Mesendoderm (in vitro differentiated cells): ENCODE measurements at regions not wholly inside any gene's neighbourhood (a gene's known extent, or its start where the extent isn't known, plus 50 kb on each side); places are given as distances from the start of the nearest gene placed in this dataset.

Experiments used
- DNase-seq: peaks from one replicate; pipeline ENCODE4 v3.0.0; 2013
- H2AK5ac ChIP-seq: 2 replicates; pipeline ENCODE4 v1.6.1; 2013; ENCODE audit warnings: low read length, inconsistent platforms
- H2BK120ac ChIP-seq: 2 replicates; pipeline ENCODE4 v1.6.1; 2013; ENCODE audit warnings: low read depth, mild to moderate bottlenecking, low read length, moderate library complexity, mixed read lengths
- H2BK15ac ChIP-seq: replicated peaks from 2 replicates; pipeline ENCODE4 v1.6.1; 2013; ENCODE audit warnings: low read depth, mild to moderate bottlenecking, moderate library complexity
- H2BK5ac ChIP-seq: 2 replicates; pipeline ENCODE4 v1.6.1; 2013; ENCODE audit warnings: low read length, inconsistent platforms
- H3K18ac ChIP-seq: 2 replicates; pipeline ENCODE4 v1.6.1; 2013; ENCODE audit warnings: mild to moderate bottlenecking, low read length, mixed read lengths
- H3K23ac ChIP-seq: one replicate; pipeline ENCODE4 v1.6.1; 2013; ENCODE audit warnings: low read length
- H3K27ac ChIP-seq: 2 replicates; pipeline ENCODE4 v1.5.1; 2013; ENCODE audit warnings: low read depth, mild to moderate bottlenecking, inconsistent platforms, low read length, moderate library complexity
- H3K27me3 ChIP-seq: 2 replicates; pipeline ENCODE4 v1.6.1; 2013; ENCODE audit warnings: low read length, control low read depth, mild to moderate bottlenecking, inconsistent platforms; ENCODE audit not compliant: insufficient read depth, poor library complexity
- H3K36me3 ChIP-seq: 2 replicates; pipeline ENCODE4 v1.6.1; 2013; ENCODE audit warnings: low read length, inconsistent platforms; ENCODE audit not compliant: control insufficient read depth, insufficient read depth
- H3K4ac ChIP-seq: one replicate; pipeline ENCODE4 v1.6.1; 2013; ENCODE audit warnings: low read depth, mild to moderate bottlenecking, low read length, moderate library complexity
- H3K4me1 ChIP-seq: 2 replicates; pipeline ENCODE4 v1.6.1; 2013; ENCODE audit warnings: low read depth, low read length, inconsistent platforms; ENCODE audit not compliant: control insufficient read depth
- H3K4me2 ChIP-seq: 2 replicates; pipeline ENCODE4 v1.6.1; 2013; ENCODE audit warnings: low read length
- H3K4me3 ChIP-seq: 2 replicates; pipeline ENCODE4 v1.5.1; 2013; ENCODE audit warnings: mild to moderate bottlenecking, low read length
- H3K56ac ChIP-seq: one replicate; pipeline ENCODE4 v1.6.1; 2013; ENCODE audit warnings: low read length
- H3K79me1 ChIP-seq: 2 replicates; pipeline ENCODE4 v1.6.1; 2013; ENCODE audit warnings: low read length, inconsistent platforms
- H3K79me2 ChIP-seq: 2 replicates; pipeline ENCODE4 v1.6.1; 2013; ENCODE audit warnings: mild to moderate bottlenecking, low read length; ENCODE audit not compliant: control insufficient read depth, insufficient read depth
- H3K9ac ChIP-seq: 2 replicates; pipeline ENCODE4 v1.6.1; 2013; ENCODE audit warnings: low read length, inconsistent platforms
- H4K5ac ChIP-seq: one replicate; pipeline ENCODE4 v1.6.1; 2013; ENCODE audit warnings: low read length
- H4K8ac ChIP-seq: one replicate; pipeline ENCODE4 v1.6.1; 2013; ENCODE audit warnings: low read depth, mild to moderate bottlenecking, control low read depth, low read length, moderate library complexity
- WGBS: extraction: QIAGEN DNeasy Blood & Tissue Kit; methylation state at CpG from one replicate; pipeline ENCODE4 v1.1.7; 2013; ENCODE audit warnings: low lambda C conversion rate, missing lambda C conversion rate; ENCODE audit not compliant: insufficient coverage; ENCODE audit errors: extremely low coverage; 5-methylcytosine and 5-hydroxymethylcytosine counted together

DNA sequence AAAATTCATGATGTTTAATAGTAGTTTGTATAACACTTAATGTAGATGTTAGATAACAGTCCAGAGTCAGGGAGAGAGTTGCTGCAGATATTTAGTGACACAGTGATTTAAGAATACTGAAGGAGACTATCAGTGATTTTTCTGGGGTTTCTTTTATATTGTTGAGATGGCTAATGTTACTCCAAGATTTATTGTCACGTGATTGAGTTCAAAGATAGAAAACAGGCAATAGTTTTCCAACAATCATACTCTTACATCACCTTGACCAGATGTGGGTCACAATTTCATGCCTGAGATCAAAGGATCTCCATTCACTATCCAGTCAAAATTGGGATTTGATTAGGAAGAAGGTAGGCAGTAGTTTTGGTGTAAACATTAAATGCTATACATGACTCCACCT is 580.0 kb upstream of the ARRDC3 start:
- H3K56ac ChIP-seq, result no peak overlapping the region
- H3K23ac ChIP-seq, result no peak overlapping the region
- no peak overlapping the region for H4K8ac ChIP-seq
- H3K27ac ChIP-seq, result no peak overlapping the region
- no peaks in the 10 kb centered on the region for H3K4me1 ChIP-seq
- H3K27me3 ChIP-seq, result no peaks in the 10 kb centered on the region
- H3K4me2 ChIP-seq, result no peak overlapping the region
- WGBS, result no CpG with 5 or more reads among the region's 1 CpG
- H2AK5ac ChIP-seq, result no peak overlapping the region
- no peaks in the 10 kb centered on the region for H3K79me1 ChIP-seq
- no peak overlapping the region for H3K18ac ChIP-seq
- no peaks in the 10 kb centered on the region for H3K36me3 ChIP-seq
- H3K9ac ChIP-seq, result no peak overlapping the region
- no peaks in the 10 kb centered on the region for H3K79me2 ChIP-seq
- no peak overlapping the region for H3K4ac ChIP-seq
- H2BK5ac ChIP-seq, result no peak overlapping the region
- no peak overlapping the region for H4K5ac ChIP-seq
- DNase-seq, result no peak
- H3K4me3 ChIP-seq, result no peak overlapping the region
- no peak overlapping the region for H2BK120ac ChIP-seq
- no peak overlapping the region for H2BK15ac ChIP-seq

DNA sequence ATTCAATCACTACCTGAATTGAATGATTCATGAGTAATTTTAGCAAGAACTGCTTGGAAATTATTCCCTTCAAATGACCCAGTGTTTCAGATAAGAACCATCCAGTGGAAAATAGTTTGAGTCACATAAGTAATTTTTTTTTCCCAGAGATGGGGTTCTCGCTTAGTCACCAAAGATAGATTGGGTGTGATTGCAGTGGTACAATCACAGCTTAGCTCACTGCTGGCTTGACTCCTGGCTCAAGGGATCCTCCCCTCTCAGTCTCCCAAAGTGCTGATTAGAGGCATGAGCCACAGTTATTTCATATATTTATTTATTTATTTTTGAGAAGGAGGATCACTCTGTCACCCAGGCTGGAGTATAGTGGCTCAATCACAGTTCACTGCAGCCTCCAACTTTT is 574.5 kb upstream of the ARRDC3 start:
- H3K36me3 ChIP-seq, result no peaks in the 10 kb centered on the region
- H2AK5ac ChIP-seq, result no peak overlapping the region
- no peaks in the 10 kb centered on the region for H3K79me2 ChIP-seq
- WGBS, result no CpG with 5 or more reads among the region's 1 CpG
- H2BK5ac ChIP-seq, result no peak overlapping the region
- no peak overlapping the region for H3K4me2 ChIP-seq
- H3K4ac ChIP-seq, result no peak overlapping the region
- peak; percentile 4 for DNase-seq
- H3K9ac ChIP-seq, result no peak overlapping the region
- H3K27me3 ChIP-seq, result no peaks in the 10 kb centered on the region
- H3K56ac ChIP-seq, result no peak overlapping the region
- H3K27ac ChIP-seq, result no peak overlapping the region
- H3K79me1 ChIP-seq, result no peaks in the 10 kb centered on the region
- no peak overlapping the region for H4K8ac ChIP-seq
- H3K4me3 ChIP-seq, result no peak overlapping the region
- H2BK120ac ChIP-seq, result no peak overlapping the region
- no peak overlapping the region for H2BK15ac ChIP-seq
- no peak overlapping the region for H3K18ac ChIP-seq
- no peak overlapping the region for H3K23ac ChIP-seq
- no peaks in the 10 kb centered on the region for H3K4me1 ChIP-seq
- no peak overlapping the region for H4K5ac ChIP-seq

DNA sequence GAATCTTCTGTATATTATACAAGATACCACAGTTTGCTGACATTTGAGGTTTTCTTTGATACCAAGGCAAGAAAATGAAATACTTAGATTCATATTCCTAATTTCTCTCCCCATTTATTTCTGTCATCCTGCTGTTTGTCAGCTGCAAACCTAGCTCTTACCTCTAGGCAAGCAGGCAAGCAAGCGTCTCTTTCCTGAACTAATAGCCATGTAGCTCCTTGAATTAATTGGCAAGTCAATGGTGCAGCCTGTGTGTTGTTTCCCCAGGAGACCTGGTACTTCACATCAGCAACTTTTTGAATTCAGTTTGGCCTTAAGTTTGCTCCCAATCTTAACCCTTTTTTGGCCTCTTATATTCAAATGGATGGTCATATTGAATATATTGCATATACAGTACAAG is 573.6 kb upstream of the ARRDC3 start:
- Histone ChIP-seq H3K56ac (no peak overlapping the region), H3K4me1 (no peaks in the 10 kb centered on the region), H3K27me3 (no peaks in the 10 kb centered on the region), H3K9ac (no peak overlapping the region), H3K27ac (no peak overlapping the region), H3K36me3 (no peaks in the 10 kb centered on the region), H2BK15ac (no peak overlapping the region), H2BK5ac (no peak overlapping the region), H4K5ac (no peak overlapping the region), H3K4ac (no peak overlapping the region), H2BK120ac (no peak overlapping the region), H3K79me1 (no peaks in the 10 kb centered on the region), H3K23ac (no peak overlapping the region), H4K8ac (no peak overlapping the region), H3K4me3 (no peak overlapping the region), H3K18ac (no peak overlapping the region), H3K4me2 (no peak overlapping the region), H3K79me2 (no peaks in the 10 kb centered on the region), H2AK5ac (no peak overlapping the region)
- peak; percentile 38 for DNase-seq
- no CpG with 5 or more reads among the region's 1 CpG for WGBS

DNA sequence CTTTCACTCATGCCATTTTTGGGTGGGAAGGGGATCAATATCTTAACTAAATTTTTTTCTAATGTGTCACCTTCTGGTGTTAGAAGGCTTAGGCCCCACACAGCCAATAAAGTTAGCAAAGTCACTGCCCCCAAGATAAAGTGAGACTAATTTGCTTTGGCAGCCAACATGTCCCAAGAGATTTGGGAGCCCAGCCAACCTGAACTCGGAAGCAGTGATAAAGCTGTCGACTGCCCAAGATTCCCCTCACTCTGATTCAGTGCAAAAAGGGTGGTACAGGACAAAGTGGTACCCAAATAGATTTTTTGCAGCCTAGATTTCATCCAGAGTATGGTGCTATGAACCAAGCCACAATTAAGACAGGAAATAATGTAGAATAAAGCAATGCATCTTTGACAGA is 572.5 kb upstream of the ARRDC3 start:
- Histone ChIP-seq H3K9ac (no peak overlapping the region), H3K27me3 (no peaks in the 10 kb centered on the region), H3K79me2 (no peaks in the 10 kb centered on the region), H3K18ac (no peak overlapping the region), H3K4me2 (no peak overlapping the region), H3K79me1 (no peaks in the 10 kb centered on the region), H3K56ac (no peak overlapping the region), H3K4me3 (no peak overlapping the region), H3K23ac (no peak overlapping the region), H2BK120ac (no peak overlapping the region), H3K36me3 (no peaks in the 10 kb centered on the region), H2BK5ac (no peak overlapping the region), H3K4ac (no peak overlapping the region), H4K8ac (no peak overlapping the region), H2AK5ac (no peak overlapping the region), H2BK15ac (no peak overlapping the region), H3K4me1 (no peaks in the 10 kb centered on the region), H3K27ac (no peak overlapping the region), H4K5ac (no peak overlapping the region)
- WGBS, result no CpG with 5 or more reads among the region's 2 CpGs
- DNase-seq, result peak; percentile 43

DNA sequence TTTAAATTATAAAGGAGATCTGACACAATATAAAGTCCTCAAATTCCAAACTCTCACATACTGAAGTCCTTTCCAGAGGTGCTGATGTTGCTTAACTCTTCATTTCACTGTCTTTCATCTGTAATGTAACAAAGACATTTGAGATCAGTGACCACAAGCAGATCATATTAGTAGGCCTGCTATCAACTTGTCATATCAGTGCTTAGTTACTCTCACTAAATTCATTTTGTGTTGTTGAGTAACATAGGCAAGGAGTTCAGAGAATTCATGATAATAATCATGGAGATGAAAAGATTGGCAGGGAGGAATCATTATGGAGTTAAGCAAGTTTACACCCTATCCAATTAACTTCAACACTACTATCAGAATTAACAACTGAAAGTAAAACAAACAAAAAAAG is 571.0 kb upstream of the ARRDC3 start:
- no peak overlapping the region for H4K5ac ChIP-seq
- H3K4me3 ChIP-seq, result no peak overlapping the region
- H3K18ac ChIP-seq, result no peak overlapping the region
- no peak overlapping the region for H3K4me2 ChIP-seq
- H2AK5ac ChIP-seq, result no peak overlapping the region
- no peak overlapping the region for H2BK15ac ChIP-seq
- no peaks in the 10 kb centered on the region for H3K79me1 ChIP-seq
- no peak overlapping the region for H2BK5ac ChIP-seq
- no peaks in the 10 kb centered on the region for H3K4me1 ChIP-seq
- no peak overlapping the region for H3K4ac ChIP-seq
- no peak overlapping the region for H2BK120ac ChIP-seq
- no peaks in the 10 kb centered on the region for H3K79me2 ChIP-seq
- no peak overlapping the region for H4K8ac ChIP-seq
- H3K36me3 ChIP-seq, result no peaks in the 10 kb centered on the region
- H3K27me3 ChIP-seq, result no peaks in the 10 kb centered on the region
- no peak overlapping the region for H3K23ac ChIP-seq
- no peak overlapping the region for H3K9ac ChIP-seq
- H3K27ac ChIP-seq, result no peak overlapping the region
- no peak overlapping the region for H3K56ac ChIP-seq
- no peak for DNase-seq

DNA sequence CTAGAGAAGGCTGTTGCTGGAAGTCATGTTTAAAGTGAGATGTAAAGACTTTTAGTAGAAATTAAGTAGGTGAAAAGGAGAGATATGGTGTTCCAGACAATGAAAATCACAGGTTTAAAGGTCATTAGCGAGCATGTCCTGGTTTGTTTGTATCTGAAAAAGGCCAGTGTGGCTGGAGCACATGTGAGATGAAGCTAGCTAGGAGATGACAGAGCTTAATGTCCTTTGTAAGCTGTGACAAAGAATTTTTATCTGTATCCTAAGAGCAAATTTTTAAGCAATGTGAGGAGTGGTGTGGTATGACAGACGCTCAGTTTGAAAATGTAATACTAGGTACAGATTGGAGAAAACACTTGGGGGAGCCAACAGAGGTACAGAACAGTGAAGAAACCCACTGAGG is 567.2 kb upstream of the ARRDC3 start:
- no peak overlapping the region for H3K4me2 ChIP-seq
- no peaks in the 10 kb centered on the region for H3K79me2 ChIP-seq
- H3K4me1 ChIP-seq, result no peaks in the 10 kb centered on the region
- H3K4ac ChIP-seq, result no peak overlapping the region
- H3K4me3 ChIP-seq, result no peak overlapping the region
- H4K8ac ChIP-seq, result no peak overlapping the region
- H2BK5ac ChIP-seq, result no peak overlapping the region
- H4K5ac ChIP-seq, result no peak overlapping the region
- no peak overlapping the region for H3K9ac ChIP-seq
- no peak overlapping the region for H3K18ac ChIP-seq
- H2BK15ac ChIP-seq, result no peak overlapping the region
- no peak overlapping the region for H3K23ac ChIP-seq
- H3K56ac ChIP-seq, result no peak overlapping the region
- H2AK5ac ChIP-seq, result no peak overlapping the region
- H3K36me3 ChIP-seq, result no peaks in the 10 kb centered on the region
- no peak for DNase-seq
- no peaks in the 10 kb centered on the region for H3K79me1 ChIP-seq
- no CpG with 5 or more reads among the region's 2 CpGs for whole genome bisulfite sequencing
- no peak overlapping the region for H2BK120ac ChIP-seq
- no peaks in the 10 kb centered on the region for H3K27me3 ChIP-seq
- H3K27ac ChIP-seq, result no peak overlapping the region
